GM18520 (cell line): ENCODE measurements at regions not wholly inside any gene's neighbourhood (a gene's known extent, or its start where the extent isn't known, plus 50 kb on each side); places are given as distances from the start of the nearest gene placed in this dataset.
"Not testable (repeated sequence)": the region's sequence is repeated elsewhere in the genome, so short reads cannot be mapped to it uniquely, and the experiment has no call there.

ENCODE experiments used
- ATAC-seq: cut with Tn5 transposase; IDR thresholded peaks from one replicate; pipeline ENCODE4 v1.9.1; 2021; ENCODE audit not compliant: unreplicated experiment

DNA sequence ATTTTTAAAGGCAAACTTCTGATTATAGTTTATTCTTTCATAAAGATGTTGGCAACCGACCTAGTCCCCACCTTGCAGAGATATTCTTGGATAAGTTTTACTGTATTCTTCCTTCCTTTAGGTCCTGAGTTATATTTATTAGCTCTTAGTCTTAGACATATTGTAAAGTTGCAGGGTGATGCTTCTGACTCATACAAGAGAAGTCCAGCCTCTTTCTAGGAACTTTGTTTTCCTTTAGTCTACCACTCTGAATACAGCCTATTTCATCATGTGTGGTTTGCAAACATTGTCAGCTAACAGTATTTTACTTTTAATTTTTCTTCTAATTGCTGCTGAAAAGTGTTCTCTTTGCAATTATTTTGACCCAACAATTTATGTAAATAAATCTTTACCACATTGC, 686.7 kb downstream of the COL12A1 start:
- ATAC-seq: no peak

- ATAC-seq: no peak
These were observed 687.8 kb downstream of the COL12A1 start for GRCh38 chr6:74518035-74518434.

- no peak for ATAC-seq
These were observed 695.0 kb downstream of the COL12A1 start for GRCh38 chr6:74510878-74511277.

DNA sequence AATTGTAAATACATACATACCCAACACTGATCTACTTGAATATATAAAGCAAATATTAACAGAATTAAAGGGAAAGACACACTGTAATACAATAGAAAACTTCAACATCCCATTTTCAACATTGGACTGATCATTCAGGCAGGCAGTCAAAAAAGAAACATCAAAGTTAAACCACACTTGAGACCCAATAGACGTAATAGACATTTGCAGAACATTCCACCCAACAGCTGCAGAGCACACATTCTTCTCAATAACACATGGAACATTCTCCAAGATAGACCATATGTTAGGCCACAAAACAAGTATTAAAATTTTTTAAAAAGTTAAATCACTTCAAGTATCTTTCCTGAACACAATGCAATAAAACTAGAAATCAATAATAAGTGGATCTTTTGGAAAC, 698.2 kb downstream of the COL12A1 start:
- no peak for ATAC-seq

- no peak for ATAC-seq
These were observed 700.5 kb downstream of the COL12A1 start for GRCh38 chr6:74505391-74505790.

- ATAC-seq: no peak
These were observed 700.9 kb downstream of the COL12A1 start for GRCh38 chr6:74504941-74505340.

- no peak for ATAC-seq
These were observed 713.3 kb downstream of the COL12A1 start for GRCh38 chr6:74492587-74492986.

- no peak for ATAC-seq
These were observed 713.9 kb downstream of the COL12A1 start for GRCh38 chr6:74491844-74492374.

DNA sequence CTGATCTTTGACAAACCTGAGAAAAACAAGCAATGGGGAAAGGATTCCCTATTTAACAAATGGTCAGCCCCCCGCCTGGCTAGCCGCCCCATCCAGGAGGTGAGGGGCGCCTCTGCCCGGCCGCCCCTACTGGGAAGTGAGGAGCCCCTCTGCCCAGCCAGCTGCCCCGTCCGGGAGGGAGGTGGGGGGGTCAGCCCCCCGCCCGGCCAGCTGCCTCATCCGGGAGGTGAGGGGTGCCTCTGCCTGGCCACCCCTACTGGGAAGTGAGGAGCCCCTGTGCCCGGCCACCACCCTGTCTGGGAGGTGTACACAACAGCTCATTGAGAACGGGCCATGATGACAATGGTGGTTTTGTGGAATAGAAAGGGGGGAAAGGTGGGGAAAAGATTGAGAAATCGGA, 717.1 kb downstream of the COL12A1 start:
- not testable (repeated sequence) for ATAC-seq

- ATAC-seq: no peak
These were observed 723.7 kb downstream of the COL12A1 start for GRCh38 chr6:74482180-74482579.

- ATAC-seq: no peak
These were observed 725.3 kb downstream of the COL12A1 start for GRCh38 chr6:74480561-74480960.

- ATAC-seq: no peak
These were observed 725.9 kb downstream of the COL12A1 start for GRCh38 chr6:74479960-74480359.

GRCh38 chr6:74479420-74479819, 726.4 kb downstream of the COL12A1 start:
- ATAC-seq: no peak

- not testable (repeated sequence) for ATAC-seq
These were observed 731.8 kb downstream of the COL12A1 start for GRCh38 chr6:74474046-74474445.

GRCh38 chr6:74468552-74468951, 737.3 kb downstream of the COL12A1 start:
- not testable (repeated sequence) for ATAC-seq

DNA sequence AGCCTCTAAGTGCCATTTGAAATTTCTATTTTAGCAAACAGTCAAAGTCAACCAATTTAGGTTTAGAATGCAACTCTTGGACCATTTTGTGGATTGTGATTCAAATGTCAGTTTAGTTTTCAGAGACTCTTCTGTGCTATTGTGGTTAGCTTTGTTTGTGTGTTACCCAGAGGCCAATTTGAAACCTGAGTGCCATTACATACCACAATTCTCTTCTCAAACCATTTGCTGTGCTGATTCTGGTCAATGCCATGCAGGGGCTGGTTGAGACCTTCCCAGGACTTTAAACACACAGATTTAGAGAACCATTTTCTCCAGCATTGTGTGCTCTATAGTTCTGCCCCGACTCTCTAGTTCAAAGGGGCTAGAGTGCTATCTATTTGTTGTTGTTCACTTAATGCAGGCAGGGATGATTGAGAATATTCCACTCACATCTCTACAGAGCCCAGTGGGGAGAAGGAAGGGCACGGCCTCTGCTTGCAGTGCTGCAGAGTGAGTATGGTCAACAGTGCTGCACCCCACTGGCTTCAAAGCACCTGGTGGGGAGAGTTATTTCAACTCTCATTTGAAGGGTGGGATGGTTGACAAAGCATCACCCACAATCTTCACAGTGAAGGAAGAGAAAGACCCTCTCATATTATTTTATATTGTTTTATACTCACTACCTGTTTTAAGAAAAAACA, 738.2 kb downstream of the COL12A1 start:
- ATAC-seq: no peak

DNA sequence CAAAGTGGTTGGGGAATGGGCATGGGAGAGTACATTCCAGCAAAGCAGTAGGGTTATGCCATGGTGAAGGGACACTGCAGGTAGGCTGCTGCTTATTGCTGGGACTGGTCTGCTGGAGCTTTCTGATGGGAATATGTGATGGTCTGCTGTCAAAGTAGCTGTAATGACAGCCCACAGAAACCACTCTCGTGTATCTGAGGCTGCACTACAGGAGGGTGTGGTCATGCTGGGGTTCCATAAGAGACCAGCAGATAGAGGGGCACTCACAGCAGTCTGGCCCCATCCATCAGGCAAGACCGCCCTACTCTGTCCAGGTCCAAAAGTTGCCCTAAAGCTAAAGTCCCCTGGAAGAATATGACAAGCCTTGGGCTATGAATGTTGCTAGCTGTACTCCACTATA, 739.3 kb downstream of the COL12A1 start:
- ATAC-seq: no peak

DNA sequence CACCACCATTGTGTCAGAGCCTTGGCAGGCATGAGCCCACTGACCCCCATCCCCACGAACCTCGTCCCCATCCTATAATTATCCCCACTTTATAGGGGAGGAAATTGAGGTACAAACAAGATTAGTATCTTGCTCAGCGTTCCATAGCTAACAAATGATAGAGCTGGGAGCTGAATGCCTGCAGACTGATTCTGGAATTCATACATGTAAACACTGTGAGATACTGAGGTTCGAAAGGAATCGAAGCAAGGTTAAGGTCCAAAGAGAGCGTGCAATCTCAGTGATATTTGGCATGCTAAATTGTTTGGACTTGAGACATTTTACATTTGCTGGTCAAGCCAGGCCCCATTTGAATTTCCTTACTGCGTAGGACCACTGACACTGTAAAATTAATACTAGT, 746.6 kb downstream of the COL12A1 start:
- ATAC-seq: no peak

DNA sequence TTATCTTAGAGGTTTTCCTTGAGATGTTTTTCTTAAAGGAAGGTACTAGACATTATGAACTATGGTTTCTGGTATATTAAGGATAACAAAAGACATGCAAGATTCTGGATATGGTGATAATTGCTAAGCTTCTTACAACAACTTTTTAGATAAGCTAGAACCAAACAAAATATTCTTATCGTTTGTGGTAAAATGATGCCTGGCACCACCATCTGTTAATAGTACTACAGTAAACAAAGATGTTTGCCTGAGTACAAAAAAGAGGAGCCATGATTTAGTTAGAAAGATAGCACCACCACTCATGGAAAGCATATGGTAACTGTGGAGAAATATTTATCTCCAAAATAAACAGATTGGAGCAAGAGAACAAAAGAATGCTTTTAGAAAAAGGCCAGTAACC, 747.3 kb downstream of the COL12A1 start:
- no peak for ATAC-seq

GRCh38 chr6:74455786-74456185, 750.1 kb downstream of the COL12A1 start:
- no peak for ATAC-seq

DNA sequence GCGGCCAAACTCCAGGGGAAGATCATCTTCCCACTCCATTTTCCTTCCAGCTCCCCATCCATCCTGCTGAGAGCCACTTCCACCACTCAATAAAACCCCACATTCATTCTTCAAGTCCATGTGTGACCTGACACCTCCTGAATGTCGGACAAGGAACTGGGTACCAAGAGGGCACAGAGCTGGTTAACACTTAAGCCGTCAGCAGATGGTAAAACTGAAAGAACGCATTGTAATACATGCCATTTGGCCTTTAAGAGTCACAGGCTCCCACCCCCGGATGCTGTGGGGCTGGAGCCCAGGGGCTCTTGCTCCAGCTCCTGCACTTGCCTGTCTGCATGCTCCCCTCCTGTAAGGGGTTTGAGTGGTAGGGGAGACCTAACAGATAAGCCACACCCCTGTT, 753.9 kb downstream of the COL12A1 start:
- ATAC-seq: peak; percentile 36

DNA sequence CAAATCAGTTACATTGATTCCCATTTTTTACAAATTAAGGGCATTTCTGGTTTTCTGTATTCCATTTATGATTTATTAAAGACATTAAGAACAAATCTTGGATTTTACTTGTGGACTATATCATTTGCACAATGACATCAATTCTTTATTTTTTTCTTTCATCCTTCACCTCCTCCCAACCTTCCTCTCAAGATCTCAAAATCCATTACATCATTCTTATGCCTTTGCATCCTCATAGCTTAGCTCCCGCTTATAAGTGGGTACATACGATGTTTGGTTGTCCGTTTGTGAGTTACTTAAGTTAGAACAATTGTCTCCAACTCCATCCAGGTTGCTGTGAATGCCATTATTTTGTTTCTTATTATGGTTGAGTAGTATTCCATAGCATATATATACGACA, 752.8 kb downstream of the CD109 start:
- ATAC-seq: no peak

DNA sequence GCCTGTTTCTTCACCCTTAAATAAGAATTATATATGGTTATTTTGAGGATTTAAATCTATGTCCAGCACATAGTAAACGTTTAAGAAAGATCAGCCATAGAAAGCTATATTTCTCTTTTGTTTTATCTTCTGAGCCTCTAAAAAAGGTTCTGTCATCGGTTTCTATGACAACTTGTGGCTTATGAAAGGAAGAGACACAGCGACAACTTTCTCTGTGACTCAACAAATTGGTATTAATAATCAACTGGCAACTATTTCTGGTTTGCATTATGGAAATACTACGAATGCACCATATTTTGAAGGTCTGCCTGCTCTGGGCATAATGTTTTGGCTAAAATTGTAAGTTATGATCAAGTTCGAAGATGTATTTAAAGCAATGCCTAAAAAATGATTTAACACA, 751.0 kb downstream of the CD109 start:
- peak; percentile 87 for ATAC-seq
